OCI-LY7 (cell line): ENCODE measurements at regions not wholly inside any gene's neighbourhood (a gene's known extent, or its start where the extent isn't known, plus 50 kb on each side); places are given as distances from the start of the nearest gene placed in this dataset.

ENCODE experiments used
- BruUV-seq: library from RNA; stranded (reverse); fragments of 400-500 nt; replicated peaks from 2 replicates; lab custom pipeline; 2021; lab: Mats Ljungman, UMichigan
- CTCF ChIA-PET: fragments of 300-600 bp; sonication (Branson Sonifier 250); formaldehyde crosslinking; loops from one replicate; lab custom pipeline; 2022; ENCODE audit warnings: antibody characterized with exemption; ENCODE audit not compliant: unreplicated experiment; lab: Charles Lee
- POLR2A ChIA-PET: fragments of 300-600 bp; sonication (Branson Sonifier 250); formaldehyde crosslinking; loops from one replicate; lab custom pipeline; 2022; ENCODE audit warnings: antibody characterized with exemption; lab: Charles Lee
- DNase-seq: peaks from one replicate; pipeline ENCODE4 v3.0.0-alpha.2; 2015; ENCODE audit warnings: low spot score
- H2AFZ ChIP-seq: fragments of 200-600 bp; sonication (generic), shearing (Covaris generic); 2 replicates; pipeline ENCODE4 v1.6.1; 2014; ENCODE audit warnings: mild to moderate bottlenecking, antibody characterized with exemption, low read length, moderate library complexity
- H3K27ac ChIP-seq: fragments of 200-600 bp; sonication (generic); 2 replicates; pipeline ENCODE4 v1.5.1; 2014; ENCODE audit warnings: mixed run types, low read depth, mild to moderate bottlenecking, moderate library complexity, low read length, inconsistent platforms; ENCODE audit not compliant: poor library complexity, severe bottlenecking
- H3K36me3 ChIP-seq: fragments of 200-600 bp; sonication (generic); 2 replicates; pipeline ENCODE4 v1.6.1; 2014; ENCODE audit warnings: mild to moderate bottlenecking, antibody characterized with exemption, low read length, moderate library complexity, mixed read lengths; ENCODE audit not compliant: insufficient read depth
- H3K4me1 ChIP-seq: fragments of 200-600 bp; sonication (generic); 2 replicates; pipeline ENCODE4 v1.5.1; 2014; ENCODE audit warnings: mild to moderate bottlenecking, low read length; ENCODE audit not compliant: insufficient read depth, poor library complexity, severe bottlenecking
- H3K4me2 ChIP-seq: fragments of 200-600 bp; sonication (generic); 2 replicates; pipeline ENCODE4 v1.6.1; 2014; ENCODE audit warnings: mild to moderate bottlenecking, low read length
- H3K4me3 ChIP-seq: fragments of 200-600 bp; sonication (generic); 2 replicates; pipeline ENCODE4 v1.5.1; 2014; ENCODE audit warnings: mild to moderate bottlenecking, low read depth, low read length; ENCODE audit not compliant: poor library complexity, severe bottlenecking
- H3K79me2 ChIP-seq: fragments of 200-600 bp; sonication (generic); 2 replicates; pipeline ENCODE4 v1.6.1; 2016; ENCODE audit warnings: low read depth, mild to moderate bottlenecking, low read length, moderate library complexity, mixed read lengths; ENCODE audit not compliant: insufficient read depth
- H3K9me2 ChIP-seq: fragments of 200-600 bp; sonication (generic); 2 replicates; pipeline ENCODE4 v1.6.1; 2016; ENCODE audit warnings: mild to moderate bottlenecking, low read length, mixed read lengths; ENCODE audit not compliant: insufficient read depth
- H3K9me3 ChIP-seq: fragments of 200-600 bp; sonication (generic); 2 replicates; pipeline ENCODE4 v1.6.1; 2014; ENCODE audit warnings: mild to moderate bottlenecking, mixed run types, low read length, mixed read lengths
- H4K20me1 ChIP-seq: fragments of 200-600 bp; sonication (generic); 2 replicates; pipeline ENCODE4 v1.6.1; 2014; ENCODE audit warnings: mild to moderate bottlenecking, antibody characterized with exemption, low read length, moderate library complexity, mixed read lengths; ENCODE audit not compliant: insufficient read depth
- EZH2phosphoT487 ChIP-seq: fragments of 200-600 bp; sonication (generic); IDR thresholded peaks from 2 replicates; pipeline ENCODE4 v1.6.1; 2018; ENCODE audit warnings: low read depth, borderline replicate concordance, mild to moderate bottlenecking, mixed run types, antibody characterized with exemption, low read length, moderate library complexity, mixed read lengths
- intact Hi-C: fragments of 100-400 bp; cut with micrococcal nuclease; formaldehyde crosslinking; loops from one replicate; pipeline ENCODE4 v1.10.0; 2022; ENCODE audit not compliant: unreplicated experiment
- TF ChIP-seq, protein P1 (sequence below): fragments of 200-600 bp; sonication (generic); conservative IDR thresholded peaks from 2 replicates; pipeline ENCODE4 v1.5.1; 2014; ENCODE audit warnings: mild to moderate bottlenecking, antibody characterized with exemption, low read length, moderate library complexity, mixed read lengths

DNA sequence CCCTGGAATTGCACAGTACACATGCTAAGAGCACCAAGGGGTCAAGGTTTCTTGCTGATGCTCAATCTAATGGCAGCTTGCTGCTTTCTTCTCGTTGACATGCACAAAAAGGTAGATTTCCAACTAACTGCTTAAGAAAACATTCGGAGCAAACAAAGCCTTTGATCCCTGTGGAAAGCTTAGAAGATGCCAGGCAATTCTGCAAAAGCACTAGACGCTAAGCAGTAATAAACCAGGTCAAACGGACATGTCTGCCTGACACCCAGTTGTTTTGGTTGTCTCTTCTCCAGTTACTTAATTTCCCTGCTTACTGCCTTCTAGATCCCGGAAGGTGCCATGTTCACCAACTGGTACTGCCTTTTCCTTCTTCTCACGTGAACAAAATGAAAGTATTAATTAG, 100.5 kb upstream of the TMCC3 start:
- Histone ChIP-seq H3K4me3 (no peak overlapping the region), H4K20me1 (no peaks in the 10 kb centered on the region), H3K9me2 (no peaks in the 10 kb centered on the region), H3K9me3 (no peaks in the 10 kb centered on the region), H2AFZ (no peak overlapping the region), H3K79me2 (no peaks in the 10 kb centered on the region), H3K27ac (no peak overlapping the region), H3K4me1 (no peaks in the 10 kb centered on the region), H3K4me2 (no peak overlapping the region), H3K36me3 (no peaks in the 10 kb centered on the region)
- POLR2A ChIA-PET, result interaction anchor here (0.6 kb wide), 1 partner anchor 186 kb away, joined by 10 read pairs; no protein-coding TSS in a partner anchor
- CTCF ChIA-PET, result no interaction called here
- intact Hi-C loops, result no loop called here
- no TSS peak for BruUV-seq
- TF ChIP-seq, protein P1, sequence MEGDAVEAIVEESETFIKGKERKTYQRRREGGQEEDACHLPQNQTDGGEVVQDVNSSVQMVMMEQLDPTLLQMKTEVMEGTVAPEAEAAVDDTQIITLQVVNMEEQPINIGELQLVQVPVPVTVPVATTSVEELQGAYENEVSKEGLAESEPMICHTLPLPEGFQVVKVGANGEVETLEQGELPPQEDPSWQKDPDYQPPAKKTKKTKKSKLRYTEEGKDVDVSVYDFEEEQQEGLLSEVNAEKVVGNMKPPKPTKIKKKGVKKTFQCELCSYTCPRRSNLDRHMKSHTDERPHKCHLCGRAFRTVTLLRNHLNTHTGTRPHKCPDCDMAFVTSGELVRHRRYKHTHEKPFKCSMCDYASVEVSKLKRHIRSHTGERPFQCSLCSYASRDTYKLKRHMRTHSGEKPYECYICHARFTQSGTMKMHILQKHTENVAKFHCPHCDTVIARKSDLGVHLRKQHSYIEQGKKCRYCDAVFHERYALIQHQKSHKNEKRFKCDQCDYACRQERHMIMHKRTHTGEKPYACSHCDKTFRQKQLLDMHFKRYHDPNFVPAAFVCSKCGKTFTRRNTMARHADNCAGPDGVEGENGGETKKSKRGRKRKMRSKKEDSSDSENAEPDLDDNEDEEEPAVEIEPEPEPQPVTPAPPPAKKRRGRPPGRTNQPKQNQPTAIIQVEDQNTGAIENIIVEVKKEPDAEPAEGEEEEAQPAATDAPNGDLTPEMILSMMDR, result no peak
- no peak for TF ChIP-seq EZH2phosphoT487
- DNase-seq, result no peak

DNA sequence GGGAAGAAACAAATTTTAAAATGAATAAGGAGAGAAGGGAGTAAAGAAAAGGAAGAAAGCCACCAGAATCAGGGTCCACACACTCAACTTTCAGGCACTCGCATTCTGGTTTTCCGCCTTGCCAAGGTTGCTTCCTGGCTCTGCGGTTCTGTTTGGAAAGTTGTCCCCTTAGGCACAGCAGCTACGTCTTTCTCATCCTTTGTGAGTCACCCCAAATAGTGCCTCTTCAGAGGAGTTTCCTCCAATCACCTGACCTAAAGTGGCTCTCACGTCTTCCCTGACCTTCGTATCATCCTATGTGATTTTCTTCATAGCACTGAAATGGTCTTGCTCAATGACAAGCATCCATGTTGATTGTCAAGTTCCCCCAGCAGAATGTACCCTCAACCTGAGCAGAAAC, 99.5 kb upstream of the TMCC3 start:
- Histone ChIP-seq H3K79me2 (no peaks in the 10 kb centered on the region), H3K4me1 (no peaks in the 10 kb centered on the region), H2AFZ (no peak overlapping the region), H3K9me3 (no peaks in the 10 kb centered on the region), H3K27ac (no peak overlapping the region), H3K36me3 (no peaks in the 10 kb centered on the region), H4K20me1 (no peaks in the 10 kb centered on the region), H3K9me2 (no peaks in the 10 kb centered on the region), H3K4me2 (no peak overlapping the region), H3K4me3 (no peak overlapping the region)
- POLR2A ChIA-PET, result interaction anchor here (0.5 to 1.1 kb wide), 3 partner anchors 19 to 314 kb away, joined by 3 to 5 read pairs (median 3); no protein-coding TSS in a partner anchor
- intact Hi-C loops, result no loop called here
- BruUV-seq, result no TSS peak
- DNase-seq, result no peak
- CTCF ChIA-PET, result no interaction called here
- TF ChIP-seq EZH2phosphoT487, result no peak
- TF ChIP-seq, protein P1, result no peak

DNA sequence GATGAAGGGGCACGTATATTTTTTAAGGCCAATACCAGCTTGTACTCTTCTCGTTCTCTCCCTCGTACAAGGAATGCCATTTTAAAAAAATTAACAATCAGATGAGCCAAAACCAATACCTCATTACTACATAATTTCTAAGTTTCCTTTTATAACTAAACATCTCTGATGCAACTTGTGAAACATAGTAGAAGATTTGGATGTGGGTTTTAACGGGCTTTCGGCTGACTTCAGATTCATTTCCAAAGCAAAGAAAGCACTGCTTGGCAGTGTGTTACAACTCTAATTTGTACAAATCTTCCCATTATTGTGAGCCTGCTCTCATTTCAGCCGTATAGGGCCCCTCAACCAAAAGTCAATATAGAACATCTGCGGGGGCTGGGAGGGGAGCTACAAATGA, 99.1 kb upstream of the TMCC3 start:
- CTCF ChIA-PET, result no interaction called here
- Histone ChIP-seq H3K9me3 (no peaks in the 10 kb centered on the region), H3K36me3 (no peaks in the 10 kb centered on the region), H3K79me2 (no peaks in the 10 kb centered on the region), H3K4me3 (no peak overlapping the region), H3K4me2 (no peak overlapping the region), H3K27ac (no peak overlapping the region), H3K9me2 (no peaks in the 10 kb centered on the region), H4K20me1 (no peaks in the 10 kb centered on the region), H2AFZ (no peak overlapping the region), H3K4me1 (no peaks in the 10 kb centered on the region)
- no peak for DNase-seq
- intact Hi-C loops, result no loop called here
- POLR2A ChIA-PET, result interaction anchor here (0.8 to 1.1 kb wide), 3 partner anchors 18 to 44 kb away, joined by 3 read pairs; no protein-coding TSS in a partner anchor
- BruUV-seq, result no TSS peak
- TF ChIP-seq, protein P1, result no peak
- TF ChIP-seq EZH2phosphoT487, result no peak
